Panc1 (cell line): ENCODE measurements at regions not wholly inside any gene's neighbourhood (a gene's known extent, or its start where the extent isn't known, plus 50 kb on each side); places are given as distances from the start of the nearest gene placed in this dataset.

ENCODE experiments used
- ATAC-seq: fragments of 200-7000 bp; cut with Tn5 transposase; 2 replicates; pipeline ENCODE4 v1.9.1; 2020; ENCODE audit warnings: mild to moderate bottlenecking, moderate library complexity
- BruUV-seq: library from RNA; stranded (reverse); fragments of 400-500 nt; replicated peaks from 2 replicates; lab custom pipeline; 2021; lab: Mats Ljungman, UMichigan
- CTCF ChIA-PET: fragments of 300-600 bp; sonication (Branson Sonifier 250); formaldehyde crosslinking; loops from one replicate; lab custom pipeline; 2022; ENCODE audit warnings: antibody characterized with exemption; lab: Charles Lee
- POLR2A ChIA-PET: fragments of 300-600 bp; sonication (Branson Sonifier 250); formaldehyde crosslinking; loops from one replicate; lab custom pipeline; 2022; ENCODE audit warnings: antibody characterized with exemption; lab: Charles Lee
- DNase-seq: peaks from one replicate; pipeline ENCODE4 v3.0.0-alpha.2; 2010; ENCODE audit warnings: low read depth, low spot score
- H3K27ac ChIP-seq: 2 replicates; pipeline ENCODE4 v1.5.1; 2011; ENCODE audit warnings: mild to moderate bottlenecking, low read length, inconsistent platforms
- H3K27me3 ChIP-seq: fragments of 200-500 bp; sonication (Bioruptor generic); 2 replicates; pipeline ENCODE4 v1.6.0; 2014; ENCODE audit warnings: low read length, inconsistent platforms; ENCODE audit not compliant: control insufficient read depth, insufficient read depth
- H3K36me3 ChIP-seq: fragments of 200-500 bp; sonication (Bioruptor generic); 2 replicates; pipeline ENCODE4 v1.5.1; 2014; ENCODE audit warnings: inconsistent platforms, mild to moderate bottlenecking, low read length, moderate library complexity; ENCODE audit not compliant: control insufficient read depth, insufficient read depth
- H3K4me1 ChIP-seq: 2 replicates; pipeline ENCODE4 v1.5.1; 2011; ENCODE audit warnings: inconsistent platforms, mild to moderate bottlenecking, low read length, moderate library complexity; ENCODE audit not compliant: control insufficient read depth, insufficient read depth
- H3K4me3 ChIP-seq, 2 experiments: 2 replicates each; pipeline ENCODE4 v1.5.1; 2011 to 2012; ENCODE audit warnings: low read depth in 2 of 2, low read length in 2 of 2, mild to moderate bottlenecking in 2 of 2, inconsistent platforms in 1 of 2, moderate library complexity in 1 of 2
- H3K9me3 ChIP-seq: fragments of 200-500 bp; sonication (Bioruptor generic); 2 replicates; pipeline ENCODE4 v1.5.1; 2014; ENCODE audit warnings: low read depth, mild to moderate bottlenecking, inconsistent platforms, low read length, moderate library complexity; ENCODE audit not compliant: control insufficient read depth, insufficient read depth
- POLR2AphosphoS5 ChIP-seq: IDR thresholded peaks from 2 replicates; pipeline ENCODE4 v1.6.1; 2012; ENCODE audit warnings: mild to moderate bottlenecking, low read depth, low read length, moderate library complexity
- SIN3A ChIP-seq: IDR thresholded peaks from 2 replicates; pipeline ENCODE4 v1.6.1; 2012; ENCODE audit warnings: low read depth, mild to moderate bottlenecking, low read length, moderate library complexity, borderline replicate concordance; ENCODE audit not compliant: insufficient read depth
- TCF7L2 ChIP-seq: IDR thresholded peaks from 2 replicates; pipeline ENCODE4 v1.6.1; 2011; ENCODE audit warnings: mild to moderate bottlenecking, low read depth, low read length, inconsistent platforms
- in situ Hi-C: cut with HindIII; loops from 2 replicates; pipeline ENCODE4 v1.10.0; 2016; ENCODE audit warnings: low sequenced_read_pairs, low pct_unique_long_range_greater_than_20kb
- intact Hi-C: fragments of 100-400 bp; cut with micrococcal nuclease; formaldehyde crosslinking; loops from one replicate; pipeline ENCODE4 v1.10.0; 2022; ENCODE audit not compliant: unreplicated experiment
- TF ChIP-seq, protein P1 (sequence below): fragments of 450-650 bp; IDR thresholded peaks from 2 replicates; pipeline ENCODE4 v1.5.1; 2017; ENCODE audit warnings: mild to moderate bottlenecking
- TF ChIP-seq, protein P2 (sequence below), 2 experiments: IDR thresholded peaks; 2 replicates each; pipeline ENCODE4 v1.6.1; 2011 to 2012; ENCODE audit warnings: low read depth in 2 of 2, control low read depth in 1 of 2, low read length in 1 of 2, mild to moderate bottlenecking in 1 of 2, moderate library complexity in 1 of 2; ENCODE audit not compliant: insufficient read depth in 1 of 2

DNA sequence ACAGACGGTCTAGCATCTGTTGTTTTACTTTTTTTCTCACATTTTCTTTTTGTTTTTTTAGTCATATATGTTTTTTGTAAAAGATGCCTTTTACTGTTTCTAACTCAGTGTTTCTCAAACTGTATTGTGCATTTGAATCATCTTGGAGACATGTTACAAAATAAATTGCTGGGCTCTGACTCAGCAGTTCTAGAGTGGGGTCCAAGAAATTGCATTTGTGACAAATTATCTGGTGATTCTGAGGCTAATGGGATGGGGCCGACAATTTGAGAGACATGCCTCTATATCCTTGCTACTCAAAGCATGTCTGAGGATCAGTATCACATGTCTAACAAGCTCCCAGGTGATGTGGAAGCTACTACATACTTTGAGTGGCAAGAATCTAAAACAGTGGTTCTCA lies 478.8 kb downstream of the PLCL1 start:
- DNase-seq, result no peak
- BruUV-seq, result no TSS peak
- in situ Hi-C loops, result no loop called here
- ATAC-seq, result no peak
- Histone ChIP-seq H3K4me1 (no peaks in the 10 kb centered on the region), H3K4me3 (no peak overlapping the region), H3K27me3 (peaks cover 19% of the 10 kb centered on the region), H3K27ac (no peak overlapping the region), H3K9me3 (no peaks in the 10 kb centered on the region), H3K36me3 (no peaks in the 10 kb centered on the region)
- intact Hi-C loops, result no loop called here
- CTCF ChIA-PET, result no interaction called here
- TF ChIP-seq, protein P1, sequence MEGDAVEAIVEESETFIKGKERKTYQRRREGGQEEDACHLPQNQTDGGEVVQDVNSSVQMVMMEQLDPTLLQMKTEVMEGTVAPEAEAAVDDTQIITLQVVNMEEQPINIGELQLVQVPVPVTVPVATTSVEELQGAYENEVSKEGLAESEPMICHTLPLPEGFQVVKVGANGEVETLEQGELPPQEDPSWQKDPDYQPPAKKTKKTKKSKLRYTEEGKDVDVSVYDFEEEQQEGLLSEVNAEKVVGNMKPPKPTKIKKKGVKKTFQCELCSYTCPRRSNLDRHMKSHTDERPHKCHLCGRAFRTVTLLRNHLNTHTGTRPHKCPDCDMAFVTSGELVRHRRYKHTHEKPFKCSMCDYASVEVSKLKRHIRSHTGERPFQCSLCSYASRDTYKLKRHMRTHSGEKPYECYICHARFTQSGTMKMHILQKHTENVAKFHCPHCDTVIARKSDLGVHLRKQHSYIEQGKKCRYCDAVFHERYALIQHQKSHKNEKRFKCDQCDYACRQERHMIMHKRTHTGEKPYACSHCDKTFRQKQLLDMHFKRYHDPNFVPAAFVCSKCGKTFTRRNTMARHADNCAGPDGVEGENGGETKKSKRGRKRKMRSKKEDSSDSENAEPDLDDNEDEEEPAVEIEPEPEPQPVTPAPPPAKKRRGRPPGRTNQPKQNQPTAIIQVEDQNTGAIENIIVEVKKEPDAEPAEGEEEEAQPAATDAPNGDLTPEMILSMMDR, result no peak
- TF ChIP-seq POLR2AphosphoS5, result no peak
- TF ChIP-seq SIN3A, result no peak
- TF ChIP-seq, protein P2, sequence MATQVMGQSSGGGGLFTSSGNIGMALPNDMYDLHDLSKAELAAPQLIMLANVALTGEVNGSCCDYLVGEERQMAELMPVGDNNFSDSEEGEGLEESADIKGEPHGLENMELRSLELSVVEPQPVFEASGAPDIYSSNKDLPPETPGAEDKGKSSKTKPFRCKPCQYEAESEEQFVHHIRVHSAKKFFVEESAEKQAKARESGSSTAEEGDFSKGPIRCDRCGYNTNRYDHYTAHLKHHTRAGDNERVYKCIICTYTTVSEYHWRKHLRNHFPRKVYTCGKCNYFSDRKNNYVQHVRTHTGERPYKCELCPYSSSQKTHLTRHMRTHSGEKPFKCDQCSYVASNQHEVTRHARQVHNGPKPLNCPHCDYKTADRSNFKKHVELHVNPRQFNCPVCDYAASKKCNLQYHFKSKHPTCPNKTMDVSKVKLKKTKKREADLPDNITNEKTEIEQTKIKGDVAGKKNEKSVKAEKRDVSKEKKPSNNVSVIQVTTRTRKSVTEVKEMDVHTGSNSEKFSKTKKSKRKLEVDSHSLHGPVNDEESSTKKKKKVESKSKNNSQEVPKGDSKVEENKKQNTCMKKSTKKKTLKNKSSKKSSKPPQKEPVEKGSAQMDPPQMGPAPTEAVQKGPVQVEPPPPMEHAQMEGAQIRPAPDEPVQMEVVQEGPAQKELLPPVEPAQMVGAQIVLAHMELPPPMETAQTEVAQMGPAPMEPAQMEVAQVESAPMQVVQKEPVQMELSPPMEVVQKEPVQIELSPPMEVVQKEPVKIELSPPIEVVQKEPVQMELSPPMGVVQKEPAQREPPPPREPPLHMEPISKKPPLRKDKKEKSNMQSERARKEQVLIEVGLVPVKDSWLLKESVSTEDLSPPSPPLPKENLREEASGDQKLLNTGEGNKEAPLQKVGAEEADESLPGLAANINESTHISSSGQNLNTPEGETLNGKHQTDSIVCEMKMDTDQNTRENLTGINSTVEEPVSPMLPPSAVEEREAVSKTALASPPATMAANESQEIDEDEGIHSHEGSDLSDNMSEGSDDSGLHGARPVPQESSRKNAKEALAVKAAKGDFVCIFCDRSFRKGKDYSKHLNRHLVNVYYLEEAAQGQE (IDR thresholded peaks at IDR 0.05; ENCODE audit: insufficient read depth in 1 of 2, low read depth in 2 of 2, low read length in 1 of 2), result no peak
- TF ChIP-seq TCF7L2, result no peak
- POLR2A ChIA-PET, result no interaction called here

DNA sequence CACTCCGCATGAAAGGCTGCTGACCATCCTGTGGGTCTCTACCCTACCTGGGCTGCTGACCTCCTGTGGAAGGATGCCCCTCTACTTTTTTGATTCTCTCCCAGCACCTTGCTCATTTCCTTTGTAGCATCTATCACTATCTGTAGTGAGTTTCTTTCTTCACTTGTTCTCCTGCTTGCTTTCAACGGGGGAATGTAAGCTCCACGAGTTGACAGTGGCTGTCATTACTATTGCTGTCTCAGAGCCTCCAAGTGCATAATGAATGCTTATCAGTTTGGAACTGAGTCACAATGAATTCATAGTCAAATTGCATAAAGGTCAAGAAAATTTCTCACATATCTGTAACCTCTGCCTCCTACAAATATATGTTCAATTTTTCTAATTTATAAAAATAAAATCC lies 477.7 kb downstream of the PLCL1 start:
- no peak overlapping the region for H3K4me3 ChIP-seq
- no peaks in the 10 kb centered on the region for H3K36me3 ChIP-seq
- ATAC-seq, result no peak
- in situ Hi-C loops (no loop called here), intact Hi-C loops (no loop called here)
- DNase-seq, result no peak
- ChIA-PET CTCF (no interaction called here), POLR2A (no interaction called here)
- no TSS peak for BruUV-seq
- TF ChIP-seq SIN3A, result no peak
- TF ChIP-seq, protein P2 (IDR thresholded peaks at IDR 0.05; ENCODE audit: insufficient read depth in 1 of 2, low read depth in 2 of 2, low read length in 1 of 2), result no peak
- no peak for TF ChIP-seq TCF7L2
- TF ChIP-seq, protein P1, result no peak
- TF ChIP-seq POLR2AphosphoS5, result no peak
- H3K4me1 ChIP-seq, result no peaks in the 10 kb centered on the region
- peaks cover 13% of the 10 kb centered on the region for H3K27me3 ChIP-seq
- no peak overlapping the region for H3K27ac ChIP-seq
- no peaks in the 10 kb centered on the region for H3K9me3 ChIP-seq
